Keratinocyte (primary cell): ENCODE measurements at regions not wholly inside any gene's neighbourhood (a gene's known extent, or its start where the extent isn't known, plus 50 kb on each side); places are given as distances from the start of the nearest gene placed in this dataset.

ENCODE experiments used
- DNase-seq: peaks from one replicate; pipeline ENCODE4 v3.0.0-alpha.2; 2011; ENCODE audit warnings: low read depth, missing footprints, low spot score
- FAIRE-seq: peaks from 2 replicates; lab custom pipeline; 2011; peaks lifted over from hg19 to GRCh38; lab: Jason Lieb, UNC
- H2AFZ ChIP-seq: 2 replicates; pipeline ENCODE4 v1.6.0; 2012; ENCODE audit warnings: low read length, control low read depth, inconsistent platforms; ENCODE audit not compliant: control insufficient read depth
- H3K27ac ChIP-seq: 2 replicates; pipeline ENCODE4 v1.5.1; 2011; ENCODE audit warnings: low read length; ENCODE audit not compliant: control insufficient read depth, insufficient read depth
- H3K27me3 ChIP-seq: 3 replicates; pipeline ENCODE4 v1.6.0; 2011; ENCODE audit warnings: low read length; ENCODE audit not compliant: control insufficient read depth, insufficient read depth; ENCODE audit errors: extremely low read depth
- H3K36me3 ChIP-seq, 2 experiments: 2 replicates in 1 of 2; 3 replicates in 1 of 2; pipeline ENCODE4 v1.5.1; 2011; ENCODE audit warnings: low read length in 2 of 2, mild to moderate bottlenecking in 1 of 2; ENCODE audit not compliant: control insufficient read depth in 2 of 2, insufficient read depth in 2 of 2; ENCODE audit errors: extremely low read depth in 1 of 2
- H3K4me1 ChIP-seq: 3 replicates; pipeline ENCODE4 v1.5.1; 2011; ENCODE audit warnings: low read length; ENCODE audit not compliant: control insufficient read depth, insufficient read depth; ENCODE audit errors: extremely low read depth
- H3K4me2 ChIP-seq: 3 replicates; pipeline ENCODE4 v1.6.0; 2011; ENCODE audit warnings: low read depth, low read length; ENCODE audit not compliant: control insufficient read depth, insufficient read depth; ENCODE audit errors: extremely low read depth
- H3K4me3 ChIP-seq, 3 experiments: fragments of 200-600 bp in 1 of 3; sonication (generic) in 1 of 3; 2 replicates in 2 of 3; 3 replicates in 1 of 3; pipeline ENCODE4 v1.5.1; 2011 to 2016; ENCODE audit warnings: low read length in 3 of 3, mild to moderate bottlenecking in 3 of 3, control low read depth in 2 of 3, inconsistent platforms in 1 of 3, low read depth in 1 of 3, mixed read lengths in 1 of 3, mixed run types in 1 of 3, moderate library complexity in 1 of 3; ENCODE audit not compliant: control insufficient read depth in 2 of 3, insufficient read depth in 2 of 3; ENCODE audit errors: extremely low read depth in 1 of 3
- H3K79me2 ChIP-seq: 2 replicates; pipeline ENCODE4 v1.6.0; 2012; ENCODE audit warnings: low read length; ENCODE audit not compliant: control insufficient read depth, insufficient read depth
- H3K9ac ChIP-seq: 3 replicates; pipeline ENCODE4 v1.6.0; 2011; ENCODE audit warnings: low read length; ENCODE audit not compliant: control insufficient read depth, insufficient read depth; ENCODE audit errors: extremely low read depth
- H3K9me1 ChIP-seq: 3 replicates; pipeline ENCODE4 v1.6.0; 2011; ENCODE audit warnings: low read length; ENCODE audit not compliant: control insufficient read depth, insufficient read depth; ENCODE audit errors: extremely low read depth
- H3K9me3 ChIP-seq: 2 replicates; pipeline ENCODE4 v1.5.1; 2012; ENCODE audit warnings: low read depth, low read length; ENCODE audit not compliant: control insufficient read depth
- H4K20me1 ChIP-seq: 3 replicates; pipeline ENCODE4 v1.6.0; 2011; ENCODE audit warnings: low read length; ENCODE audit not compliant: control insufficient read depth, insufficient read depth; ENCODE audit errors: extremely low read depth
- EZH2 ChIP-seq: IDR thresholded peaks from one replicate; pipeline ENCODE4 v1.6.1; 2012; ENCODE audit warnings: inconsistent platforms, mild to moderate bottlenecking, low read length, moderate library complexity
- dilution Hi-C: fragments of 300-500 bp; cut with MboI; formaldehyde crosslinking; loops from one replicate; pipeline ENCODE4 v1.7.0; 2020; ENCODE audit warnings: low sequenced_read_pairs; ENCODE audit not compliant: extremely low pct_ligation_motif_present
- TF ChIP-seq, protein P1 (sequence below), 3 experiments: IDR thresholded peaks in 1 of 3; conservative IDR thresholded peaks in 1 of 3; optimal IDR thresholded peaks in 1 of 3; 2 replicates in 2 of 3; 3 replicates in 1 of 3; pipeline versions ENCODE3 to v1.5.1; 2011; ENCODE audit warnings: low read length in 3 of 3, mild to moderate bottlenecking in 3 of 3, moderate library complexity in 2 of 3, control low read depth in 1 of 3, inconsistent platforms in 1 of 3; ENCODE audit not compliant: insufficient read depth in 2 of 3; ENCODE audit errors: extremely low read depth in 1 of 3

DNA sequence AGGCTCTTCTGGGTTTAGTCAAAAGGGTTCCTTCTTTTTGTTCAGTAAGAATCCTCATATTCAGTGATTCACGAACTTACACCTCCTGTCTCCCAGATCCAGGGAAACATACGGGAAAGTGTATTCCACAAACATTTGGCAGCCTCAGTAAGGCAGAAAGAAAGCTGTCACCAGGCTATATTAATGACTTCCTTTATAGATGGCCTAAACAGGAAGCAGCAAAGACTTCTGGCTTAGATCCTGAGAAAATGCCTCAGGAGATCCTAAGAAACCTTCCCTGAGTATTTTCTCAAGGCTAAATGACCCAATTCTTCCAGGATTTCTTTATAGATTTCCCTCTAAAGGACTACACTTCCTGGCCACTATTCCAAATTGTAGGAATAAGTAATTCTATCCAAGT is 1995.5 kb upstream of the CELF4 start:
- dilution Hi-C loops = no loop called here
- H3K9me1 ChIP-seq = no peaks in the 10 kb centered on the region
- no peaks in the 10 kb centered on the region for H3K9me3 ChIP-seq
- no peaks in the 10 kb centered on the region for H4K20me1 ChIP-seq
- DNase-seq = no peak
- H3K9ac ChIP-seq = no peak overlapping the region
- H3K4me2 ChIP-seq = no peak overlapping the region
- no peak overlapping the region for H2AFZ ChIP-seq
- no peak for TF ChIP-seq EZH2
- TF ChIP-seq, protein P1, sequence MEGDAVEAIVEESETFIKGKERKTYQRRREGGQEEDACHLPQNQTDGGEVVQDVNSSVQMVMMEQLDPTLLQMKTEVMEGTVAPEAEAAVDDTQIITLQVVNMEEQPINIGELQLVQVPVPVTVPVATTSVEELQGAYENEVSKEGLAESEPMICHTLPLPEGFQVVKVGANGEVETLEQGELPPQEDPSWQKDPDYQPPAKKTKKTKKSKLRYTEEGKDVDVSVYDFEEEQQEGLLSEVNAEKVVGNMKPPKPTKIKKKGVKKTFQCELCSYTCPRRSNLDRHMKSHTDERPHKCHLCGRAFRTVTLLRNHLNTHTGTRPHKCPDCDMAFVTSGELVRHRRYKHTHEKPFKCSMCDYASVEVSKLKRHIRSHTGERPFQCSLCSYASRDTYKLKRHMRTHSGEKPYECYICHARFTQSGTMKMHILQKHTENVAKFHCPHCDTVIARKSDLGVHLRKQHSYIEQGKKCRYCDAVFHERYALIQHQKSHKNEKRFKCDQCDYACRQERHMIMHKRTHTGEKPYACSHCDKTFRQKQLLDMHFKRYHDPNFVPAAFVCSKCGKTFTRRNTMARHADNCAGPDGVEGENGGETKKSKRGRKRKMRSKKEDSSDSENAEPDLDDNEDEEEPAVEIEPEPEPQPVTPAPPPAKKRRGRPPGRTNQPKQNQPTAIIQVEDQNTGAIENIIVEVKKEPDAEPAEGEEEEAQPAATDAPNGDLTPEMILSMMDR (optimal IDR thresholded peaks at IDR 0.05 in 1 of 3, IDR thresholded peaks at IDR 0.05 in 1 of 3, conservative IDR thresholded peaks at IDR 0.05 in 1 of 3; ENCODE audit: extremely low read depth in 1 of 3, insufficient read depth in 2 of 3, low read length in 3 of 3) = no peak
- no peaks in the 10 kb centered on the region for H3K36me3 ChIP-seq
- no peak overlapping the region for H3K27ac ChIP-seq
- FAIRE-seq = no peak
- no peak overlapping the region for H3K4me3 ChIP-seq
- no peaks in the 10 kb centered on the region for H3K27me3 ChIP-seq
- H3K79me2 ChIP-seq = no peaks in the 10 kb centered on the region
- no peaks in the 10 kb centered on the region for H3K4me1 ChIP-seq

DNA sequence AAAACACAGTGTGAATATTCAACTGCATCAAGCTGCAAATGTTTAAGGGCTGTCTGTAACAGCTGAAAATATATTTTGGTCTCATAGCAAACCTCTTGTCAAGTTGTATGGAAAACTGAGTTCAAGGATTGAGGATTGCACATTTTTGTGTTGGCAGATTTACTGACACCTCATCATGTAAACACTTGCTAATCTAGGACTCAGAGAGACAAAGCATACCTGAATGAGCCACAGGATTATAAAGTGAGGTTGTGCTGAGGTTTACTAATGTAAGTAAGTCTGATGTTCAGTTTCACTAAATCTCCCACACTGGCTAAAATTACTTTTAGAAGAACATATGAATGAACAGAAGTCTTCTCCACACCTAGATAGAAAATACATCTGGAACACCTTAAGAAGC is 1993.1 kb upstream of the CELF4 start:
- no peak overlapping the region for H2AFZ ChIP-seq
- H4K20me1 ChIP-seq = no peaks in the 10 kb centered on the region
- no peaks in the 10 kb centered on the region for H3K4me1 ChIP-seq
- no peaks in the 10 kb centered on the region for H3K9me1 ChIP-seq
- H3K36me3 ChIP-seq = no peaks in the 10 kb centered on the region
- H3K79me2 ChIP-seq = no peaks in the 10 kb centered on the region
- no peak overlapping the region for H3K9ac ChIP-seq
- FAIRE-seq (no peak), DNase-seq (no peak)
- no peak overlapping the region for H3K4me2 ChIP-seq
- TF ChIP-seq, protein P1 (optimal IDR thresholded peaks at IDR 0.05 in 1 of 3, IDR thresholded peaks at IDR 0.05 in 1 of 3, conservative IDR thresholded peaks at IDR 0.05 in 1 of 3; ENCODE audit: extremely low read depth in 1 of 3, insufficient read depth in 2 of 3, low read length in 3 of 3) = no peak
- TF ChIP-seq EZH2 = no peak
- H3K27me3 ChIP-seq = no peaks in the 10 kb centered on the region
- H3K27ac ChIP-seq = no peak overlapping the region
- dilution Hi-C loops = no loop called here
- H3K9me3 ChIP-seq = no peaks in the 10 kb centered on the region
- H3K4me3 ChIP-seq = no peak overlapping the region
